Dermis blood vessel endothelial cell (primary cell): ENCODE measurements at regions not wholly inside any gene's neighbourhood (a gene's known extent, or its start where the extent isn't known, plus 50 kb on each side); places are given as distances from the start of the nearest gene placed in this dataset.

ENCODE experiments used
- DNase-seq: peaks from one replicate; pipeline ENCODE4 v3.0.0; 2010

- no peak for DNase-seq
Observed at GRCh38 chr2:59150217-59150849, 909.2 kb upstream of the FANCL start.

DNA sequence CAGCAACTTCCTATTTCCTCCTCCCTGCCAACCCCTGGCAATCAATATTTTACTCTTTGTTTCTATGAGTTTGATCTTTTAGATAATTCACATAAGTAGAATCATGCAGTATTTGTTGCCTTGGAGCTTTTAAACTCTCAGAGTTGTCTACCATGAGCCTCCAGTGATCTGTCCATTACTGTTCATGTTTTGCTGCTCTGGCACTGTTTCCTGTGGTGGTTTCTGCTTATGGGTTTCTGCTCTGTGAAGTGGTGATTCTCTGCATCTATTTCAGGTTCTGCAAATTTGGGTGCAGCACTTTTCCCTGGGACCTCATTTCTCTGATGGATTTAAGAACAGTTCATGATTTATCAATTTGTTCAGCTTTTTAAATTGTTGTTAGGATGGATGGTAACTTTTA is 908.1 kb upstream of the FANCL start:
- DNase-seq: no peak

DNA sequence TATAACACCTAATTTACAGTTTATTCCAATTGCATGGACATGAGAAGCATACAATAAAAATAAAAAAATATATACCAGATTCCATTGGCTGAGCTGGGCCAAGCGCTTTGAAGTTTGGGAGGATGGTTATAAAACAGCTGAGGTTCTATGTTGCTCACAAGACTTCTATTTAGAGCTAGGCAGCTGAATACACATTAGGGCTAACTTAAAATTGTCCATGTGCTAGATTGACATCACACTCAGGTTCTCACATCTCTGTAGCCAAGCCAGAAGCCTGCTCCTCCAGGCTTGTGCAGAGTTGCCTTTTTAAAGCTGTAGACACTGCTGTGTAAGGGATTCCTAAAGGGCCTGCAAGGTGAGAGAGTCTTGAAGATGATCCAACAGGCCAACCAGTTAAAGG is 871.1 kb upstream of the FANCL start:
- DNase-seq: no peak

DNA sequence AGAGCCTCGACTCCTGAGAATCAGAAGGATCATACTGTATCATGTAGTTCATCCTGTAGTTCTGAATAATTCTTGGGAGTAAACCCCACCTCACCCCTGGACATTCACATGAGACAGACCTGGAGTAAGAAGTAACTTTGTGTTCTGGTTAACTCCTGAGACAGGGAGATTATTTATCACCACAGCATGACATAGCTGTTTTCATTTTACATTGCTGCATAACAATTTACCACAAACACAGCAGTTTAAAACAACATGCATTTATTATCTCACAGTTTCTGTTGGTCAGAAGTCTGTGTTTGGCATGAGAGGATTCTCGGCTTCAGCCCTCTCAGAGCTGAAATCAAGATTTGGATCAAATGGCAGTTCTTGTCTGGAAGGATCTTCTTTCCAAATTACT is 855.8 kb upstream of the FANCL start:
- no peak for DNase-seq

- DNase-seq: no peak
Observed at GRCh38 chr2:59093571-59093970, 852.4 kb upstream of the FANCL start.

- DNase-seq: no peak
Observed at GRCh38 chr2:59084326-59084725, 843.2 kb upstream of the FANCL start.

DNA sequence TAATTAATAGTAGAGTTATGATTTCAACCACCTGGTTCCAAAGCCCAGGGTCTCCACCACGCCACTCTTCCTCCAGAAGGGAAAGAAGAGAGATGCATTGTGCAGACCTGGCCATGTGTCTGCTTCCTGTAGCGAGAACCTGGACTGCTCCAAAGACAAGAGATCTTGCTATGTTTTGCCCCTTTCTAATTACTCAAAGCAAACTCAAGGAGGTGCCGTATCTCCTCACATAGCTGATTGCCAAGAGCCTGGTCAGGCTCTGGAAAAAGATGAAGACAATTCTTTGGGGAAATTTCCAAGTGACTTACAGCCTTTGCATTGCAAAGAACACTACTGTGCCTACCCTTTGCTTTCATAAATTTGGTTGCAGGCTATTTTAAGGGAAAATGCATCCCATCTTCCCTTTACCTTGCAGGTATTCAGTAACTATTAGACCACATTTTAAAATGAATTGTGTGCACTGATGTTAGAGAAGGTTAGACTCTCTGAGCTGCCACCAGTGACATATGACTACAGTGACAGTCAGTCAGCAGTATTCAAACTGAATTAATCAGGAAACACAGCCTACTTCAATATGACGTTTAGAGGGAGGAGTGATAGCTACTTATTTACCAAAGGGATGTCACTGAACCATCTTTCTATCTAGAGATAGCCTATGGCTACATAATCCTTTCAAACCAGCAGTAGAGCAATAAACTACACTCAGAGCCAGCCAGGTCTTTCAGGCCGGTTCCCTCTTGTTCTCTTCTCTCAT is 842.1 kb upstream of the FANCL start:
- no peak for DNase-seq

- no peak for DNase-seq
Observed at GRCh38 chr2:59082657-59083056, 841.5 kb upstream of the FANCL start.

- no peak for DNase-seq
Observed at GRCh38 chr2:59080451-59081181, 839.5 kb upstream of the FANCL start.

DNA sequence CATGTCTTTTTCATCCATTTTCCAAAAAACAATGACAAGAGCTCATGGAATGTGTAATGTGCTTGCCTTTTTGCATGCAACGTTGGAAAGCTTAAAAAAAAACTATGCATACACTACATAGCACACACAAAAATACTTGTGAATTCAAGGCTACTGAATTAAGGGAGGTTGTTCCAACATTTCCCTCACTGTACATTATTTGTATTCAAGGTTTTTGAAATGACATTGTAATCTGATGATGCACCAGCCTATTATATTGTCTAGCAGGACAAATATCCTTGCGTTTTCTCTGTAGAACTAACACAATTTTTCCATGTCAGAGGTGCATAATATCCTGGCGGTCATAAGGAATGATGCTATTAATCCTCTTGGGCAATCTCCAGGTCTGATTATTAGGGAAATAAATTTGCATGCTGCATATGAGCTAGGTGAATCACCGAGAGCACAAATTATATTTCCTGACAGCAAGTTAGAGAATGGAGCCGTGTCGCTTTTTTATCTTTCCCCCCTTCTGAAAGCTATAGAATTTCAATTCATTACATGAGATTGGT is 836.9 kb upstream of the FANCL start:
- no peak for DNase-seq

- no peak for DNase-seq
Observed at GRCh38 chr2:59077026-59077725, 836.1 kb upstream of the FANCL start.

- no peak for DNase-seq
Observed at GRCh38 chr2:59076079-59076619, 835.0 kb upstream of the FANCL start.

DNA sequence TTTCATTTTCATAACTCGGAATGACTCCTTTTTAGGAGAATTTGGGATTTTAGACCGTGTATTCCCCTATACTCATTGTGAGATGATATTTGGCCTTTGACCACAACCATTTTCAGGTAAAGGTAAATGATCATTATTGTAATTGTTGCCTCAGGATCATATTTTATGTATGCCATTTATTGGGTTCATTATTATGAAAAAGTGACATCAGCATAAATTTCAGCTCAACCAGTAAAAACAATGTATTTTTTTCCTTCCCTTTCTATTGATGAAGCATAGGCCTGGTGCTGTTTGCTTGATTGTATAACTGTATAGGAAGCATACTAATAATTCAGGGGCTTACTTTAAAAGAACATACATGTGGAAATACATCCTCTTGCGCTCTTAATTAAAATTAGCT is 832.9 kb upstream of the FANCL start:
- DNase-seq: no peak

DNA sequence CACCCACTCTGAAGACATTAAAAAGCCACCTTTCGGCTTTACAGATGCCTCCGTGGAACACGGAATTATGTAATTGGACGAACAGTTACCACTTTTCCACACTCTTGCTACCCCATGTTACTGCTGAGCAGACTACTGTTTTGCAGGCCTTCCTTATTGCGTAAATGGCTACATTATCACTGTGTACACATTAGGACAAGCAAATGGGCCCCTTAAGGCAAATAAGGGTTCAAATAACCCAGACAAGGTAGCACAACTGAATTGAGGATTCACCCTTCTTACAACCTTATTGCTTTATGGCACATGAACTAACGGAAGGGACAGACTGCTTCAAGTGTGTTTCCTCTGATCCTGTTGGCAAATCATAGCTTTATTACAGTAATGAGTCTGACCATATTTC is 832.2 kb upstream of the FANCL start:
- no peak for DNase-seq

GRCh38 chr2:59068255-59068654 is 827.1 kb upstream of the FANCL start:
- no peak for DNase-seq

- DNase-seq: no peak
Observed at GRCh38 chr2:59066787-59067399, 825.8 kb upstream of the FANCL start.

DNA sequence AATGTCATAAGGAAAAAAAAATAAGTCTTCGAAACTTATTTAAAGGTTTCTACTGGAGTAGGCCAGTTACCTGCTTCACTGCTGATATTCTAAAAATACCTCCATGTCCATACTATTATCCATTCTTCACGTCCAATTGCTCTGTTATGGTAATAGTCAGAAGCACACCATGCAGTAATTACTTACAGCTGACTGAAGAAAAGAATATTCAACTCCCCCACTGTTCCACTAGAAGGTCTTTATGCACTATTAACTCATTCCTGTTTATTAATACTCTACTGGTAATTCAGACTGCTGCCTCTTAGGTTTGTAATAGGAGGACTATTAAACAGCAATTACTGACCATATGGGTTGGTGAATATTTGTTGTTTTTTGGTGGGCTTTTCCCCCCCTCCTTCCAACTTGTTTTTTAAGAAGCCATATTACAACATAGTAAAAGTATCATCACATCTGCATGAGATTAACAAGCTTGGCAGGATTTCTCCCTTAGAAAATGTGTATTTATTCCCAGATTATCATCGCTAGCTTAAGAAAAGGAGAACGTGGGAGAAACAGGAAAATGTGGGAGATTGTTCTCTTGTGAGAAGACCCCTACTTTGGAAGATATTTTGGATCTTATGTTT is 806.4 kb upstream of the FANCL start:
- no peak for DNase-seq

DNA sequence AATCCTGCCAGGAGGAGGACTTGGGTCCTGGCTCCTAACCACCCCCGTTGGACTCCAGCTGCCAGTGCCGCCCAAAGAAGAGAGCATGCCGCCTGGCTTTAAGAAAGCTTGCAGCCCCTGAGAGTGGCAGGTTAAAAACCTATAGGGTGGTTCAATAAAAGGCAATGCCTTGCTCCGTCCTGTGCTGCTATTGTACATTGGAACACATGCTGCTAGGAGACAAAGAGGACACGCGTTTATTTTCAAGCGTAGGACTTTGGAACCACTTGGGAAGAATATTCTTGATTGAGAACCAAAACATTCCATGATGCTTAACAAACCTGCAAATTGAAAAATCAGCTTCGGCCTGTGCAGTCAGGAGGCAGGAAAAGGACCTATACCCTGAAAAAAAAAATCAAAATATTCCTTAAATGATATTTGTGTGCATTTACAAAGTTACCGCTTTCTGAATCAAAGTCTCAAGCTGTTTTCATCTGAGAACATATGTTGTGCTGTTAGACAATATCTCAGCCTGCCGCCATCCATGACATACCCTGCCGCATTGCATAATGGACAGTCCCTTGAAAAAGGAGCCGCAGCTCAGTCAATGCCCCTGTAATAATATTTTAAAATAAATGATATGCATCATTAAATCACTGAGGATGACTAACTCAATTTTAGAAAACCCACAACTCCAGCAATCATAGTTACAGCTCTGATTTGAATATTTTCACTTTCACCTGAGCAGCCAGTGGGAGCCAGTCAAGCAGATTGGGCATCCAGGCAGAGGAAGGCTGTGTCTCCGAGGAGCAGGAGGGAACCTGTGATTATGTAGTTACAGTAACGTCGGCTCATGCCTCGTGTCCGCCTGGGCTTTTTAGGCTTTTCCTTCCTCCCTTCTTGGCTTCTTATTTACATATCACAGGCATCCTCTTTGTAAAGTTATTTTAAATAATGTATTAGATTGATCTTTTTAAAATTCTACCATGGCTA is 805.6 kb upstream of the FANCL start:
- DNase-seq: no peak

DNA sequence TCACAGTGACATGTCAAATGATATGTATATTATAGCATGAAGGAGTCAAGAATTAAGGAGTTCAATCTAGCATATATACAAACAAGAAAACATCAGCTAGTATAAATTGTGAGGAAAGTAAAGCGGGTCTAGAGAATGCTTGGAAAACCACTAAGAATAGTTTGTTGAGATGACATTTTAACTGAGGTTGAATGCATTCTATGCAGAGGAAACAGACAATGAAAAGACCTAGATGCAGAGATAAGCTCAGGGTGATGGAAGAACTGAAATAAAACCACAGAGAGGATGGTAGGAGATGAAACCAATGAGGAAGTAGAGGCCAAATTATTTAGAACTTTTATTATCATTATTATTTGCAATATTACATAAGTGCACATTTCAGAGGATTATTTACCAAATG is 803.6 kb upstream of the FANCL start:
- DNase-seq: no peak

- DNase-seq: no peak
Observed at GRCh38 chr2:59041139-59041538, 800.0 kb upstream of the FANCL start.

- DNase-seq: no peak
Observed at GRCh38 chr2:59034837-59035236, 793.7 kb upstream of the FANCL start.
